Osteocyte (in vitro differentiated cells): ENCODE measurements at regions not wholly inside any gene's neighbourhood (a gene's known extent, or its start where the extent isn't known, plus 50 kb on each side); places are given as distances from the start of the nearest gene placed in this dataset.

Source experiments
- DNase-seq: peaks from one replicate; pipeline ENCODE4 v3.0.0; 2021; ENCODE audit warnings: mixed read lengths; ENCODE audit not compliant: unreplicated experiment; ENCODE audit errors: extremely low spot score
- H3K27ac Mint-ChIP-seq: one replicate; pipeline ENCODE4 v1.8.0; 2021; ENCODE audit warnings: mild to moderate bottlenecking, mixed read lengths; ENCODE audit not compliant: unreplicated experiment
- H3K27me3 Mint-ChIP-seq: one replicate; pipeline ENCODE4 v1.8.0; 2021; ENCODE audit warnings: mixed read lengths; ENCODE audit not compliant: unreplicated experiment
- H3K36me3 Mint-ChIP-seq: one replicate; pipeline ENCODE4 v1.8.0; 2021; ENCODE audit warnings: mixed read lengths; ENCODE audit not compliant: unreplicated experiment
- H3K4me1 Mint-ChIP-seq: one replicate; pipeline ENCODE4 v1.8.0; 2021; ENCODE audit warnings: mixed read lengths; ENCODE audit not compliant: unreplicated experiment
- H3K4me3 Mint-ChIP-seq: one replicate; pipeline ENCODE4 v1.8.0; 2021; ENCODE audit warnings: mild to moderate bottlenecking, moderate library complexity, mixed read lengths; ENCODE audit not compliant: unreplicated experiment
- H3K9me3 Mint-ChIP-seq: one replicate; pipeline ENCODE4 v1.8.0; 2021; ENCODE audit warnings: mixed read lengths; ENCODE audit not compliant: unreplicated experiment
- TF ChIP-seq, protein P1 (sequence below): fragments of 200-600 bp; sonication (generic); IDR thresholded peaks from 2 replicates; pipeline ENCODE4 v1.5.0; 2021; ENCODE audit warnings: antibody characterized with exemption, mild to moderate bottlenecking, moderate library complexity

DNA sequence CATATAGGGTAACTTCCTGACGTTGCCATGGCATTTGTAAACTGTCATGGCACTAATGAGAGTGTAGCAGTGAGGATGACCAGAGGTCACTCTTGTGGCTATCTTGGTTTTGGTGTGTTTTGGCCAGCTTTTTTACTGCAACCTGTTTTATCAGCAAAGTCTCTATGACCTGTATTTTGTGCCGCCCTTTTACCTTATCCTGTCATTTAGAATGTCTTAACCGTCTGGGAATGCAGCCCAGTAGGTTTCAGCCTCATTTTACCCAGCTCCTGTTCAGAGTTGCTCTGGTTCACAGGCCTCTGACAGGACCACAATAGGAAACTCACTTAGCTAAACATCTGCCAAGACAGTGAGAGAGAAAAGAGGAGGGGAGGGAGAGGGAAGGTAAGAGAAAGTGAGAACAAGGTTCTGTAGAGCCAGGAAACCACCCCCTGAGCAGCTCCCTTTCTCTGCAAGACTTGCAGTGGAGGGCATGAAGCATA lies 64.8 kb upstream of the PLEKHG3 start:
- Mint-ChIP-seq H3K27me3 (no peaks in the 10 kb centered on the region), H3K36me3 (no peaks in the 10 kb centered on the region), H3K4me3 (no peak overlapping the region), H3K4me1 (peaks cover 34% of the 10 kb centered on the region), H3K27ac (peak overlapping the region; percentile 2), H3K9me3 (peaks cover 9% of the 10 kb centered on the region)
- TF ChIP-seq, protein P1, sequence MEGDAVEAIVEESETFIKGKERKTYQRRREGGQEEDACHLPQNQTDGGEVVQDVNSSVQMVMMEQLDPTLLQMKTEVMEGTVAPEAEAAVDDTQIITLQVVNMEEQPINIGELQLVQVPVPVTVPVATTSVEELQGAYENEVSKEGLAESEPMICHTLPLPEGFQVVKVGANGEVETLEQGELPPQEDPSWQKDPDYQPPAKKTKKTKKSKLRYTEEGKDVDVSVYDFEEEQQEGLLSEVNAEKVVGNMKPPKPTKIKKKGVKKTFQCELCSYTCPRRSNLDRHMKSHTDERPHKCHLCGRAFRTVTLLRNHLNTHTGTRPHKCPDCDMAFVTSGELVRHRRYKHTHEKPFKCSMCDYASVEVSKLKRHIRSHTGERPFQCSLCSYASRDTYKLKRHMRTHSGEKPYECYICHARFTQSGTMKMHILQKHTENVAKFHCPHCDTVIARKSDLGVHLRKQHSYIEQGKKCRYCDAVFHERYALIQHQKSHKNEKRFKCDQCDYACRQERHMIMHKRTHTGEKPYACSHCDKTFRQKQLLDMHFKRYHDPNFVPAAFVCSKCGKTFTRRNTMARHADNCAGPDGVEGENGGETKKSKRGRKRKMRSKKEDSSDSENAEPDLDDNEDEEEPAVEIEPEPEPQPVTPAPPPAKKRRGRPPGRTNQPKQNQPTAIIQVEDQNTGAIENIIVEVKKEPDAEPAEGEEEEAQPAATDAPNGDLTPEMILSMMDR: no peak
- no peak for DNase-seq

DNA sequence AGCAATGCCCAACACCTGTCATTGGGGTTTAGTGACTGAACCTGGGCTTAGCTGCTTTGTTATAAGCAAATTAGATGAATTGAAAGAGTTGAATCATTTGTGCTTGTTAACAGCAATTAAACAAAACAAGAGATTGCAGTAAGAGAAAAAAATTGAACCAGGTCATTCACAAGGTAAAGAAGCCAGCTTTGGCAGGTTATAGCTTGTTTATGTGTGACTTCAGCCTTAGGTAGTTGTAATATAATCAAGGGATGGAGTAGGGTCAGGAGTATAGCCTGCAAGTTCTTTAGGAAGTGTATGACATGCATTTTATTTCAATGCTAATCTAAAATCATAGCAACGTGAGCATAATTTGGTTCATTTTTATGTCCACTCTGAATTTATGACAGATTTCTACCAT lies 63.4 kb upstream of the PLEKHG3 start:
- Mint-ChIP-seq H3K9me3 (peaks cover 9% of the 10 kb centered on the region), H3K27me3 (no peaks in the 10 kb centered on the region), H3K4me1 (peaks cover 46% of the 10 kb centered on the region), H3K36me3 (no peaks in the 10 kb centered on the region), H3K4me3 (no peak overlapping the region), H3K27ac (no peak overlapping the region)
- TF ChIP-seq, protein P1: no peak
- no peak for DNase-seq

DNA sequence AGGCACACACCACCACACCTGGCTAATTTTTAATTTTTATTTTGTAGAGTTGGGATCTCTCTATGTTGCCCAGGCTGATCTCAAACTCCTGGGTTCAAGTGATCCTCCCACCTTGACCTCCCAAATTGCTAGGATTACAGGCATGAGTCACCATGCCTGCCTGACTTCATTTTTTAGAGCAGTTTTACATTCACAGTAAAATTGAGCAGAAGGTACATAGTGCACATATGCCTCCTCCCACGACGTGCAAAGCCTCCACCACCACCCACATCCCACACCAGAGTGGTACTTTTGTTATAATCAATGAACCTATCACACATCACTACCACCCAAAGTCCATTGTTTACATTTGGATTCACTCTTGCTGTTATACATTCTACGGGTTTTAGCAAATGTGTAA lies 62.5 kb upstream of the PLEKHG3 start:
- Mint-ChIP-seq H3K27ac (no peak overlapping the region), H3K36me3 (no peaks in the 10 kb centered on the region), H3K4me1 (peaks cover 49% of the 10 kb centered on the region), H3K9me3 (peaks cover 9% of the 10 kb centered on the region), H3K4me3 (no peak overlapping the region), H3K27me3 (no peaks in the 10 kb centered on the region)
- no peak for DNase-seq
- TF ChIP-seq, protein P1: no peak

DNA sequence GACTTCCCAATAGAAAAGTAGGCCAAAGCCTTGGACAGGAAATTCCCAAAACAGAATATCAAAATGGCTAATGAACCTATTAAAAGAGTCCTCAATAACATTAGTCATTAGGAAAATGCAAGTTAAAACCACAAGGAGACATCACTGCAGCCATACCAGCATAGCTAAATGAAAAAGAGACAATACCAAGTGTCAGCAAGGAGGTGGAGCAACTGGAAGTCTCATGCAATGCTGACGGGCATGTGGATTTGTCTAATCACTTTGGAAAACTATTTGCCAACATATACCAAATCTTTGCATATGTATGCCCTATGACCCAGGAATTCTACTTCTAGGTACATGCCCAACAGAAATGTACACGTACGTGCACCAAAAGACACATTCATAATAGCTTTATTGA lies 60.5 kb upstream of the PLEKHG3 start:
- peak overlapping the region; percentile 99 for H3K27ac Mint-ChIP-seq
- H3K4me1 Mint-ChIP-seq: peaks cover 51% of the 10 kb centered on the region
- no peaks in the 10 kb centered on the region for H3K27me3 Mint-ChIP-seq
- no peak for DNase-seq
- TF ChIP-seq, protein P1: no peak
- H3K4me3 Mint-ChIP-seq: no peak overlapping the region
- no peaks in the 10 kb centered on the region for H3K36me3 Mint-ChIP-seq
- peaks cover 9% of the 10 kb centered on the region for H3K9me3 Mint-ChIP-seq

DNA sequence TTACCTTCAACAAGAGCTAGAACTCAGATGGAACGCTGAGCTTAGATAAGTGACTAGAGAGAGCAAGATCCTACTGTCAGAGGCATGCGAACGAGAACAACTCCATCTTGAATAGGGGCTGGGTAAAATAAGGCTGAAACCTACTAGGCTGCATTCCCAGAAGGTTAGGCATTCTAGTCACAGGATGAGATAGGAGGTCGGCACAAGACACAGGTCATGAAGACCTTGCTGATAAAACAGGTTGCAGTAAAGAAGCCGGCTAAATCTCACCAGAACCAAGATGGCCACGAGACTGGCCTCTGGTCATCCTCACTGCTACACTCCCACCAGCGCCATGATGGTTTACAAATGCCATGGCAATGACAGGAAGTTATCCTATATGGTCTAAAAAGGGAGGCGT lies 59.6 kb upstream of the PLEKHG3 start:
- Mint-ChIP-seq H3K36me3 (no peaks in the 10 kb centered on the region), H3K4me1 (peaks cover 51% of the 10 kb centered on the region), H3K27me3 (no peaks in the 10 kb centered on the region), H3K27ac (peak overlapping the region; percentile 99), H3K9me3 (peaks cover 9% of the 10 kb centered on the region), H3K4me3 (no peak overlapping the region)
- TF ChIP-seq, protein P1: no peak
- DNase-seq: no peak
